HG03521 (cell line): ENCODE measurements at regions not wholly inside any gene's neighbourhood (a gene's known extent, or its start where the extent isn't known, plus 50 kb on each side); places are given as distances from the start of the nearest gene placed in this dataset.

Source experiments
- ATAC-seq: cut with Tn5 transposase; IDR thresholded peaks from one replicate; pipeline ENCODE4 v1.9.1; 2021; ENCODE audit warnings: mild to moderate bottlenecking, moderate library complexity; ENCODE audit not compliant: unreplicated experiment

DNA sequence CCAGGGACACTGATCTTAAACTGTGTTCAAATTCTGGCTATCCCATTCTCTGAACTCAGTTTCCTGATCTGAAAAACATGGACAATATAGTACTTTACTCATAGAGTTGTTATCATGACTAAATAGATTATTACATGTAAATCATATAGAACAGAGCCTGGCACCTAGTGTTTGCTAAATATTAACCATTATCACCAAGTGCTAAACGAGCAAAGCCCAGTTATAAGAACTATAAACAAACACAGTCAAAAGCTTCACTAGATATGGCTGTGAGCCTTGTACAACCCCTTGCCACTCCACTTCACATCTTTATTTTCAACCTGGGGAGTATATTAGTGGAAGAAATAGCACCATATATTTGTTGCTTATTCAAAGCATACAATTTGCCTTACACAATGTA lies 338.9 kb upstream of the CADM1 start:
- no peak for ATAC-seq

DNA sequence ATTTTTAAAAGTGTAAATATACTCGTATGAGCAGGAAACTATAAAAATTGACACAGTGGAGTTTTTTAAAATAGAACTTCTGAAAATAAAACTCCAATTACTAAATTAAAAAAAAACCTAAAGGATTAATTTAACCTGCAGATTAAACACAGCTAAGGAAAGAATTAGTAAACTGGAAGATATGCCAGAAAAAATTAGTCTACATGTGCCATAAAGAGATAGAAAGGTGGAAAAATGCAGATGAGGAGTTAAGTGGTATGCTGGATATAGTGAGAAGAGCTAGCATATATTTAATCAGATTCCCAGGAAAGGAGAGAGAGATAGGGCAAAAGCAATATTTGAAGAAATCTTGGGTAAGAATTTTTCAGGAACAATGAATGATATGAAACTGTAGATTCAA lies 315.8 kb upstream of the CADM1 start:
- no peak for ATAC-seq

GRCh38 chr11:115819014-115819413 lies 314.8 kb upstream of the CADM1 start:
- no peak for ATAC-seq

- no peak for ATAC-seq
These were observed 313.7 kb upstream of the CADM1 start for GRCh38 chr11:115817844-115818468.

DNA sequence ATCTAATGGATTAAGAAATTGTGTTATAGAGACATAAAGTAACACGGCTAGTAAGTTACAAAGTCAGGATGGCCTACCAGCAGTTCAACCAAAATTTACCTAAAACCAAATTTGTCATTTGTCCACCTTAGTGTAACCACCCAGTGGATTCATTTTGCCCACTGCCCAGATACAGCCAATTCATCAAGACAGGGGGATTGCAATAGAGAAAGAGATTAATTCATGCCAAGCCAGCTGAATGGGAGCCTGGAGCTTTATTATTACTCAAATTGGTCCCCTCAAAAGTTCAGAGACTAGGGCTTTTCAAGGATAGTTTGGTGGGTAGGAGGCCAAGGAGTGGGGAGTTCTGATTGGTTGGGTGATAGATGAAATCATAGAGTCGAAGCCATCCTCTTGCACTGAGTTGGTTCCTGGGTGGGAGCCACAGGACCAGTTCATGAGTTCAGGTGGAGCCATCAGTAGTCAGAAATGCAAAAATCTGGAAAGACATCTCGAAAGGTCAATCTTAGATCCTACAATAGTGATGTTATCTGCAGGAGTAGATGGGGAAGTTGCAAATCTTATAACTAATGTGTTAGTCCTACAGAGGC lies 304.2 kb upstream of the CADM1 start:
- no peak for ATAC-seq

DNA sequence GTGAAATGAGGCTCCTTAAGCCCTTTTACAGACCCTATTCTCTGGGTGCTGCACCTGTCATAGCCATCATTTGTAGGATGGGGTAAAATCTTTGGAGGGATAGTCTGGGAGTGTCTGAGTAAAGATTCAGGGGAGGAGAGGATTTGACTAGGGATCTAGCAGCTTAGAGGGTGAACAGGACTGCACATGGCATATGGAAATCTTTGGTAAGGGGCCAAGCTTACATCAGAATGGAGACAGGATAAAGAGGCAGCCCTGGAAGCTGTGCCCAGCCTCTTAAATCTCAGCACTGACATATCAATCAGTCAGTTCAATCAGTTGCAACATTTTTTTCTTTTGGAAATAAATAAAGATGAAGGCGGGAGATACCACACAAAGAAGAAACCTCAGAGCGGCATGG lies 301.8 kb upstream of the CADM1 start:
- ATAC-seq = no peak

DNA sequence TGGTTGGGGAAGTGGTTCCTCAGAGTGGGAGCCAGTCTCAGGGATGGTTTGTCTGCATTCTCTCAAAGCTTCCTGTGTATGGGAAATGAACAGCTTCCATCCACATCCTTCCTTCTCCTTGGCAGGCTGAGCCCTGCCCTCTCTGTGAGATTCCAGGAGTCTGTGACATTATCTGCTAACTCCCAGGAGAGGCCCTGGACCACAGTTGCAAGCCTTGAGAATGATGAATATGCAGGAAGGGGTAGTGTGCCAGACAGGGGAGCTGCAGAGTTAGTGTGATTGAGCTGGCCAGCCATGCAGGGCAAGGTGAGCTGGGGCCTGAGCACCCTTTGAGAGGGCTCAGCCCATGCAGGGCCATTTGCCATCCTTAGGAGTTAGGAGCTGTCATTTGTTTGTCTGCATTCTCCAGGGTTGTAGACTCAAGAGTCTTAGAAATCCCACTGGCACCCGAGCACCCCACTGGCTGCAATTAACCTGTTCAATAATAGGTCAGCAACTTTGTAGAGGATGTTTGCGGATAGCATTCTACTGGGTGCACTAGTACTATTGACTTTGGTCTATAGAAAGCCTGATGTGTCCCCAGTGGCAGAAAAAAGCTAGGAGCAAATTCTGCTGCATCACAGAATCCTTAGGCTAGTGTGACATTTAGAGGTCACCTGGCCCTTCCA lies 299.0 kb upstream of the CADM1 start:
- no peak for ATAC-seq

- no peak for ATAC-seq
These were observed 298.4 kb upstream of the CADM1 start for GRCh38 chr11:115802641-115803040.

- no peak for ATAC-seq
These were observed 288.7 kb upstream of the CADM1 start for GRCh38 chr11:115792903-115793302.

- no peak for ATAC-seq
These were observed 283.1 kb upstream of the CADM1 start for GRCh38 chr11:115787302-115787701.

DNA sequence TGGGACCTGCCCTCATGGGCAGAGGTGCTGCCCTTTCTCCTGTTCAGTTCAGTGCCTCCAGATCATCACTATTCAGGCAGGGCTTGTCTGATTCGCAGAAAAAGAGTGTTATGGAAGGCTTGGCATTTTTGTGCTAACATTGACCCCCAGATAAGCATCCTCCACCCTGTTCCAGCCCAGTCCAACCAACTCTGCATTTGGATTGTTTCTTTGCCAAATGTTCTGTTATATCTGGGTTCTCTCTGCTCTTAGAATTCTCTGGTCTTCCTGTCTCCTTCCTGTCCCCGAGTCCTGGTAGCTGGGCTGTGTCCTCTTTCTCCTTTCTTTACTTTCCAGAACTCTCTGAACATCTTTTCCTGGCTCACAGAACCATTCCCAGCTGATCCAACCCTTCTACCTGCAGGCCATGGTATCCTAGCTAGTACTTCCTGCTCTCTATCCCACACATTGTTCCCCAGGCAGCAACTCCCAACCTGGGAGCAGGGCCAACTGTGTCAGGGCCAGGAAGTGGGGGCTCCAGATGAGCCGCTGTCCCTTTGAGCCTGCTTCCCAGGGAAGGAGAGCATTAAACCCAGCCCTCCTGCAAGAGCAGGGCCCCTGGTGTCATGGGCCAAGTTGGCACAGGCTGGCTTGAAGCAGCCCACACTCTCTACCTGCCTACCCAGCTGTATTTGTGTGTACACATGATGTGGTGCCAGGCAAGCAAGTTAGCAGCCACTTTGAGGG lies 280.7 kb upstream of the CADM1 start:
- no peak for ATAC-seq

GRCh38 chr11:115780646-115781362 lies 276.6 kb upstream of the CADM1 start:
- no peak for ATAC-seq

- ATAC-seq = no peak
These were observed 274.9 kb upstream of the CADM1 start for GRCh38 chr11:115778928-115779650.

DNA sequence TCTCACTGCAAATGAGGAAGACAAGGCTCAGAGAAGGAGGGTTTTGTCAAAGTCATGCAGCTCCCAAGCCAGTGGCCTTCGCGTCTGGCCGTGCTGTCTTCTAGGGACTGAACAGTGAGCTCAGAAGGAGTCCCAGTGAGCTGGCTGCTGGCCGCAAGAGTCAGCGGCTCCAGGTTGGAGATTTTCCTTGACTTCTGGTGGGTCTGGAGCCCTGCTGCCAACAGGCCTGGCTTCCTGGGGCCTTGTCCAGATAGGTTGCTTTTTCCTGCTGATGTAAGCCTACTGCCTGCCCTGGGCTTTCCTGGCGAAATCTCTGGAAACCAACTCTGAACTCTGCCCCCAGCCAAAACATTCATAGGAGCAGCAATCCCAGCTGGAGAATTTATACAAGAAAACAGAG lies 272.7 kb upstream of the CADM1 start:
- ATAC-seq = no peak

GRCh38 chr11:115775846-115776245 lies 271.6 kb upstream of the CADM1 start:
- no peak for ATAC-seq

- ATAC-seq = no peak
These were observed 270.5 kb upstream of the CADM1 start for GRCh38 chr11:115774756-115775155.

DNA sequence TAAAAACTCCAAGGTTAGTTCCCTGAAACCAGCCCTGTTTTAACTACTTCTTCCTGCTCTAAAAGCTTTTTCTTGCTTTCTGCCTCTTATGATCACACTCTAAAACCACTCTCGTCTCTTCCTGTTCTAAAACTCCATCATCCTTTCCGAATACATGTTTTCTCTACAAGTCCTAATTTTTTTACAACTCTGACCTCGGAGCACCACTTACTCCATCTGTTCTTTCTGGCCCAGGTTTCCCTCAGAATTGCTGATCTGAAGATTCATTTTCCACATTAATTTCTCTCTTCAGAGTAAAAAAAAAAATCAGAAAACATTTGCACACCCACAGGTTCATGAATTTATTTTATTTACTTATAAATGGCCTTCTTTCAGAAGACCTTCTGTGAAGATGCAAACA lies 265.7 kb upstream of the CADM1 start:
- ATAC-seq = no peak

DNA sequence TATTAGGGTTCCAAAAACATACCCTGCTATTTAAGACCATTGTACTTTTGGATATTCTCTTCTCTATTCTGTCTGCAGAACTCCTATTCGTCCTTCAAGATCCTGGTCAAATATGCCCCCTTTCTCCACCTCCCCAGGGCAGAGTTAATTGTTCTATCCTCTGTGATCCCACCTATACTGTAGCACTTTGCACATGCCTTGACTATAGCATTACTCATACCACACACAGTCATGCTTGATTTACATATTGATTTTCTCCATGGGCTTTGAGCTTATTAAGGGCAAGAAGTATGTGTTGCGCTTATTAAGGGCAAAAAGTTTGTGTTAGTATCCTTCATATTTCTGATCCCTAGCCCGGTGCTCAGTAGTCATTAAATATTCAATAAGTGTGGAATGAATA lies 263.7 kb upstream of the CADM1 start:
- ATAC-seq = no peak

GRCh38 chr11:115767047-115767802 lies 263.0 kb upstream of the CADM1 start:
- ATAC-seq = no peak

DNA sequence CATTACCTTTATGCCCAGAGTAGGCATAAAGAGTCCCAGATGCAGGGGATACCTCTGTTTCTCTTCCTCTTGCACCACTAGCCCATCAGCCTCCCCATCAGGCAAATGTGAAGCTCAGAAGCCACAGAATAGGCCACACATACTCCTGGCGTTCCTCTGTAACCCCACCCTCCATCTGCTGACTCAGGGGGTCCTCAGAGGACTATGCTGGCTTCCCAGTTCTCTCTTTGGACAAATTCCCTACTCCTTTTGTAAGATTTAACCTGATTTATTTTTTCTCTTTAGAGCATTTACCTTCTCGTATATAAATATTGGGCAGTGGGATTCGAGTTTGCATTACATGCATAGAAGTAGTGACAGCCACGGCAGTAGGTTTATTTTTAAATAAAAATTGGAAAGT lies 262.3 kb upstream of the CADM1 start:
- no peak for ATAC-seq
